HEK293T (cell line): ENCODE measurements at regions not wholly inside any gene's neighbourhood (a gene's known extent, or its start where the extent isn't known, plus 50 kb on each side); places are given as distances from the start of the nearest gene placed in this dataset.
"Not testable (repeated sequence)": the region's sequence is repeated elsewhere in the genome, so short reads cannot be mapped to it uniquely, and the experiment has no call there.

ENCODE experiments used
- CTCF ChIA-PET: fragments of 350-600 bp; formaldehyde crosslinking; extraction: SDS; loops from one replicate; lab custom pipeline; 2021; ENCODE audit warnings: antibody characterized with exemption, inconsistent platforms; lab: Yijun Ruan, JAX
- POLR2A ChIA-PET: fragments of 350-600 bp; formaldehyde crosslinking; extraction: SDS; loops from one replicate; lab custom pipeline; 2020; ENCODE audit warnings: antibody characterized with exemption, inconsistent platforms; lab: Yijun Ruan, JAX
- DNase-seq: peaks from one replicate; pipeline ENCODE4 v3.0.0; 2012; ENCODE audit warnings: mixed read lengths; ENCODE audit errors: extremely low spot score

DNA sequence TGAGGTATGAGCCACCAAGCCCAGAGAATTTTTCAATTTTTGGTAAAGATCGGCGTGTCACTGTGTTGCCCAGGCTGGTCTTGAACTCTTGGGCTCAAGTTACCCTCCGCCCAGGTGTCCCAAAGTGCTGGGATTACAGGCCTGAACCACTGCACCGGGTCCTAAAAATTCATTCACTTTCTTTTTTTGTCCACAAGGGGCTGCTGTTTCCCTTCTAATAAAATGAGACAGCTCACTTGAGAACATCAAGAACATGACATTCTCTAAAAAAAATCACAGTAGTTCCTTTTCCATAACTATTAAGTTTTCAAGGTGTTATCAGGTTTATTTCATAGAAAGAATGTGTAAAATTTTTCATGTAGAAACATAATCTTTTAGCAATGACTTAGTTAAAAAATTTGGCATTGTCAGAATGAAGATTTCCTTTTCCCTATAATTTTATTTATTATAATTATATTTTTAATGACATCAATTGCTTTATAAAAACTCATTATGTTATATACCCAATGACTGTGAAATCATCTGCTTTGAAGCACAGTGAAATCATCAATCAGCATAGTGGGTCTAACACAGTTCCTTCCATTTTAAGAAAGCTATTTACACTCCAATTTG, 1723.8 kb upstream of the DEFB115 start:
- CTCF ChIA-PET, result interaction anchor here (1.2 kb wide), 1 partner anchor 232 kb away, joined by 3 read pairs; no protein-coding TSS in a partner anchor
- DNase-seq, result not testable (repeated sequence)

GRCh38 chr20:29566901-29567635, 1690.4 kb upstream of the DEFB115 start:
- DNase-seq, CTCF ChIA-PET, POLR2A ChIA-PET: not testable (repeated sequence)

More for the DNA sequence above, 1723.8 kb upstream of the DEFB115 start:
- POLR2A ChIA-PET, result not testable (repeated sequence)

- DNase-seq, POLR2A ChIA-PET, CTCF ChIA-PET: not testable (repeated sequence)
Observed at GRCh38 chr20:29567671-29568070, 1689.8 kb upstream of the DEFB115 start.

GRCh38 chr20:29570126-29570525, 1687.3 kb upstream of the DEFB115 start:
- DNase-seq, CTCF ChIA-PET, POLR2A ChIA-PET: not testable (repeated sequence)

DNA sequence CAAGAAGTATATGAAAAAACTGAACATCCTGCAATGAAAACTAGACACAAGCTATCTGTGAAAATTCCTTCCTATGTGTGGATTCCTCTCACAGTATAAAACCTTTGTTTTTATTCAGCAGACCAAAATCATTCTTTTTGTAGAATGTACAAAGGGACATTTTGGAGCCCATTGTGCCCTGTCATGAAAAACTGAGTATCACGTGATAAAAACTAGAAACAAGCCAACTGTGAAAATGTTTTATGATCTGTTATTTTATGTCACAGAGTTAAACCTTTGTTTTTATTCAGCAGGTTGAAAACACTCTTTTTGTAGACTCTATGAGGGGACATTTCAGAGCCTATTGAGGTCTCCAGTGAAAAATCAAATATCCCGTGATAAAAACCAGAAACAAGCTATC, 1667.9 kb upstream of the DEFB115 start:
- CTCF ChIA-PET, POLR2A ChIA-PET, DNase-seq: not testable (repeated sequence)

GRCh38 chr20:29604163-29604562, 1653.3 kb upstream of the DEFB115 start:
- POLR2A ChIA-PET, DNase-seq, CTCF ChIA-PET: not testable (repeated sequence)

- DNase-seq, CTCF ChIA-PET, POLR2A ChIA-PET: not testable (repeated sequence)
Observed at GRCh38 chr20:29606171-29606570, 1651.3 kb upstream of the DEFB115 start.

DNA sequence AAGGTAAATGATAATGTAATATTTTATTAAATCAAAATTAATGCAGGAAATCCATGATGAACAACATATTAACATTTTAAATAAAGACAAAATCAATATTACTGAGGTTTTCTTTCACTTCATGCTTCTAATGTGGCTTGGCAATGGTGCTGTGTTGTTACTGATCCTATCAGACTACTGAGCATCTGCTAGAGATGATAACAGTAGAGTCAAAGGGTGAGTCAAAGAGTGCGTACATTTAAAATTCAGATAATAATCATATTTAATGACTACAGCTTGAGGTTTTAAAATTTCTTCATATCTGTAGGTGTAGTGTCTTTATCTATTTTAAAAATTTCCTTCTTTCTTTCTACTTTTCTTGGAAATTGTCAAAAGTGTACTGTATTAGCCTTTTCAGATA, 1628.1 kb upstream of the DEFB115 start:
- CTCF ChIA-PET, POLR2A ChIA-PET, DNase-seq: not testable (repeated sequence)
